ENCODE measurements at regions not wholly inside any gene's neighbourhood (a gene's known extent, or its start where the extent isn't known, plus 50 kb on each side); places are given as distances from the start of the nearest gene placed in this dataset.

DNA sequence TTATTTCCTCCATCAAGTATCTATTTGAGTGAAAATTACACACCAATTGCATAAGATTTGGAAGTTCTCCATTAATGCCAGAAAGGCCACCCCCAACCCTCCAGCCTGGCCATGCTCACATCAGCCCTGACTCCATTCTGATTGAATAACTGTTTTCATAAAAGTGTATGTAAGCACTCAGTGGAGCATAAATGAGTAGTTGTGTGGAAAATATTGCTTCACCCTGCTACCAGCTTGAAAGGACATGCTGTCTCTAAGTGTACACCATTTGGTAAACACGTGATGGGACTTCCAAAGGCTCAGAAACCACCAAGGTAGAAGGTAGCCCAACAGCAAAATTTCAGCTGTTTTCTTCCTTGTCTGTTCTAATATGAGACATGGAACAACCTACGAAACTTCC, 393.8 kb downstream of the ZNF385D start:
- no peak for DNase-seq

GRCh38 chr3:21356402-21356801, 394.6 kb downstream of the ZNF385D start:
- DNase-seq: no peak

GRCh38 chr3:21345382-21345976, 405.5 kb downstream of the ZNF385D start:
- DNase-seq: no peak

GRCh38 chr3:21331857-21332256, 419.2 kb downstream of the ZNF385D start:
- no peak for DNase-seq

DNA sequence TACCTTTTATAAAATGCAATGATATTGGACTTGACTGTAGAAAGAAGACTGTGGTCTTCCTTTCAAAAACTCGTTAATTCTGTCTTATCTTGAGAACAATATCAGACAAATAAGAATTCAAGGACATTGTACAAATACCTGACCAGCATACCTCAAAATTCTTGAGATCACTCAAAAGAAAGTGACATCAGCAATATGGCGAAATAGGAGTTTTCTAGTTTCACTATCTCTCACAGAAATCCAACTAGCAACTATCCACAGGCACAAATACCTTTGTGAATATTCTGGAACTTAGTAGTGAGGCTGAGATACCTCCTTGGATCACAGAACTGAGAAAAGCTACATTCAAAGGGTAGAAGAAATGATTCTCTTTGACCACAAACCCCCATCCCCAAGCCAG, 419.7 kb downstream of the ZNF385D start:
- no peak for DNase-seq

DNA sequence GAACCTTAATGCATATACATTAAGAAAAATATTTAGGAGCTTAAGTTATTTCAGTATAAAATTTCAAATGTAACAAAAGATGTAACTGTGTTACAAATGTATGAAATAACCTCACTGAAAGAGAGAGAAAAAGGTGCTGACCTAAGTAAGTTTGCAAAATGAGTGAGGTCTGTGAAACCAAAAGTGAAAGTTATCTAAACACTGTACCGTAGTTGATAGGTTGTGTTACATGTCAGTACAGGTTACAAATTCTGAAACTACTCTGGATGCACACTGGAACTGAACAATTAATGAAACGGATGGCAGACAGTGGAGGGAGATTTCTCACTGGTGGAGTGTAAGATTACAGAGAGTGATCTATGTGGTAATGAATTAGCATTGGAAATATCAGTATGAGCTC, 420.7 kb downstream of the ZNF385D start:
- no peak for DNase-seq

- no peak for DNase-seq
Observed at GRCh38 chr3:21328711-21329390, 422.2 kb downstream of the ZNF385D start.

- no peak for DNase-seq
Observed at GRCh38 chr3:21326704-21327475, 424.1 kb downstream of the ZNF385D start.

DNA sequence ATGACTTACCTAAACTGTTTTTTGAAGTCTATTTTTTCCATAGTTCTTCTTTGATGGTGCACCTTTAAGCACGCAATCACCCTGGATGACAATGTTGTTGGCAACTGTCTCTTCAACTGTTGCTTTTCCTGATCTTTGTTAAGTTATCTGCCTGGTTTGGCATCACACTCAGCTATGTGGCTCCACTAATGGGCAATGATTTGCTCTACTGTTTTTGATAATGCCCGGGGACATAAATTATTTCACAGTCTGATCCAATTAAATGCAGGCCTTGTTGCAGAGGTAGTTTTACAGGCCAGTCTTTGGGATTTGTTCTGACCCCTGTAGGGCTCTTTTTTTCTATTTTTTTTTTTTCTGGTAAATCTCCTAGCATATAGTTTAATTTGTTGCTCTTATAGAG, 436.3 kb downstream of the ZNF385D start:
- DNase-seq: no peak

DNA sequence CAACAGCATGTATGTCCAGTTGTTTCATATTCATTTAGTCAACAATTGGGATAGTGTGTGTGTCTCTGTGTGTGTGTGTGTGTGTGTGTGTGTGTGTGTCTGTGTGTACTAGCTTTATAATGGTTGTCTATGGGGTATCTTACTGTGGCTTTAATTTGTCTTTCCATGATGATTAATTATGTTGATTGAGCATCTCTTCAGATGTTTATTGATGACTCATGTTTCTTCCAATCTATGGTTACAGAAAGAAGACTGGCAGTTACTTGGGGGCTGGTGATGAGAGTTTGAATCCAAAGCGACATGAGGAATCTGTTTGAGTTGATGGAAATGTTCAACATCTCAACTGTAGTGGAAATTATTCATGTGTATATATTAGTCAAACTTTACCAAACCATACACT, 440.1 kb downstream of the ZNF385D start:
- no peak for DNase-seq

DNA sequence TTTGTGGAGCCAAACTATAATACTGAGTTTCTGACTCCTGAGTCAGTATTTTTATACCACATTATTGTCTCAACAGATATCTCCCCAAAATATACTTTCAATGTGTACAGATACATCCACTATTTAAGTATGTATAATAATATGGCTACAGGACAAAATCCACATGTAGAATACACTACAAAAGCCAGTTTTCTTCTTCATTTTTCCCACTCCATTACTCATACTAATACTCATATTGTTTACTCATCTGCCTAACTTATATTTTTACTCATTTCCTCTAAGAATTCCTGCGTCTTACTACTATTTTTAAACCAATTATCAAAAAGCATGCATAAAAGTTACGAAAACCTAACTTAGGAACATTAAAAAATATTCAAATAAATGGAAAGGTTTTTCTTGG, 440.8 kb downstream of the ZNF385D start:
- DNase-seq: no peak

- no peak for DNase-seq
Observed at GRCh38 chr3:21297304-21297703, 453.7 kb downstream of the ZNF385D start.

DNA sequence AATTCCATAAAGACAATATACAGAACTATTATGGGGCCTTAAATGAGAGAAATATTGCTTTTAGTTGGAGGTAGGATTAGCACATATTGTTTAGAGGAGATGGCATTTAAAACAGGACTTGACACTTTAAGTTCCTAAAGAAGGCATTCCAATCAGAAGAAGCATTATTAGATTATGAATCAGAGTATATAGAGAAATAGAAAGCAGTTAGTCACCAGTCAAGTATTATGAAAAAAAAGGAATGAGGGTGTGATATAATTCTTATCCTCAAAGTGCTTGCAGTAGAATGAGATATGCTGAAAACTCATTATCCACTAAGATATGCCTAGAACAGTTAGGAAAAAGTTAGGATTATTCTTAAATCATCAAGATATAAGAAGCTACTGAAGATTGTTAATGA, 456.2 kb downstream of the ZNF385D start:
- no peak for DNase-seq

- DNase-seq: no peak
Observed at GRCh38 chr3:21292971-21293370, 458.0 kb downstream of the ZNF385D start.

- no peak for DNase-seq
Observed at GRCh38 chr3:21290557-21290956, 460.5 kb downstream of the ZNF385D start.

GRCh38 chr3:21274079-21274571, 476.9 kb downstream of the ZNF385D start:
- no peak for DNase-seq

GRCh38 chr3:21273259-21274025, 477.6 kb downstream of the ZNF385D start:
- DNase-seq: no peak

GRCh38 chr3:21271606-21272016, 479.4 kb downstream of the ZNF385D start:
- no peak for DNase-seq

- no peak for DNase-seq
Observed at GRCh38 chr3:21269882-21270281, 481.1 kb downstream of the ZNF385D start.

- DNase-seq: no peak
Observed at GRCh38 chr3:21260507-21260906, 490.5 kb downstream of the ZNF385D start.

GRCh38 chr3:21259896-21260295, 491.1 kb downstream of the ZNF385D start:
- DNase-seq: no peak

GRCh38 chr3:21256932-21257331, 494.1 kb downstream of the ZNF385D start:
- DNase-seq: no peak

GRCh38 chr3:21238661-21239060, 512.3 kb downstream of the ZNF385D start:
- DNase-seq: no peak

Measured in NCI-H1092 (cell line).